ENCODE measurements at regions not wholly inside any gene's neighbourhood (a gene's known extent, or its start where the extent isn't known, plus 50 kb on each side); places are given as distances from the start of the nearest gene placed in this dataset.

DNA sequence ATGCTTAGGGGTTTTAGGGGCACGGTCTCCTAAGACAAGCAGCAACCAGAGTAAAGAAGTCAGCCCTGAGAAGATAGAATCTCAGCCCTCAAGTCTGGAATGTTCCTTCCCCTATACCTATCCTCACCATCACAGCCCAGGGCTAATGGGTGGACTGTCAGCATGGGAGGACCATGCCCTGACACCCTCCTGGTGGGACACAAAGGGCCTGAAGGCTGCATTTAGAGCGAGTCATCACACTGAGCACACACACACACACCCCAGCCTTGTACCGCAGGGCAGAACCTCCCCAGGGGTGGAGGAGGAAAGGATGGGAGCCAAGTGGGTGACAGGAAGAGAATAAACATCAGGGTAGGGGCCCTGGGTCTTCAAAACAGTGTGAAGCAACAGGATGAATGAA, 174.8 kb upstream of the SERP2 start:
- DNase-seq (no peak), ATAC-seq (peak in 3 of 8 donors; percentile 9 to 43 (median 15))
- TF ChIP-seq, protein P1, sequence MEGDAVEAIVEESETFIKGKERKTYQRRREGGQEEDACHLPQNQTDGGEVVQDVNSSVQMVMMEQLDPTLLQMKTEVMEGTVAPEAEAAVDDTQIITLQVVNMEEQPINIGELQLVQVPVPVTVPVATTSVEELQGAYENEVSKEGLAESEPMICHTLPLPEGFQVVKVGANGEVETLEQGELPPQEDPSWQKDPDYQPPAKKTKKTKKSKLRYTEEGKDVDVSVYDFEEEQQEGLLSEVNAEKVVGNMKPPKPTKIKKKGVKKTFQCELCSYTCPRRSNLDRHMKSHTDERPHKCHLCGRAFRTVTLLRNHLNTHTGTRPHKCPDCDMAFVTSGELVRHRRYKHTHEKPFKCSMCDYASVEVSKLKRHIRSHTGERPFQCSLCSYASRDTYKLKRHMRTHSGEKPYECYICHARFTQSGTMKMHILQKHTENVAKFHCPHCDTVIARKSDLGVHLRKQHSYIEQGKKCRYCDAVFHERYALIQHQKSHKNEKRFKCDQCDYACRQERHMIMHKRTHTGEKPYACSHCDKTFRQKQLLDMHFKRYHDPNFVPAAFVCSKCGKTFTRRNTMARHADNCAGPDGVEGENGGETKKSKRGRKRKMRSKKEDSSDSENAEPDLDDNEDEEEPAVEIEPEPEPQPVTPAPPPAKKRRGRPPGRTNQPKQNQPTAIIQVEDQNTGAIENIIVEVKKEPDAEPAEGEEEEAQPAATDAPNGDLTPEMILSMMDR (IDR thresholded peaks at IDR 0.05): no peak
- intact Hi-C loops (cut with DNase I): loop anchor here in 5 of 10 donors (2.0 to 10.0 kb wide), 5 partner anchors 33 to 236 kb away; no protein-coding TSS in a partner anchor
- no peak overlapping the region for H3K4me3 ChIP-seq
- no peaks in the 10 kb centered on the region for H3K27me3 ChIP-seq
- H3K36me3 ChIP-seq: no peaks in the 10 kb centered on the region
- H3K27ac ChIP-seq: no peak overlapping the region
- 73 to 77% methylated on average over 3 of the region's 3 CpGs for WGBS, 2 donors
- H3K4me1 ChIP-seq: peaks cover 0 to 25% (median 5%) of the 10 kb centered on the region in 9 donors
- no peaks in the 10 kb centered on the region for H3K9me3 ChIP-seq

DNA sequence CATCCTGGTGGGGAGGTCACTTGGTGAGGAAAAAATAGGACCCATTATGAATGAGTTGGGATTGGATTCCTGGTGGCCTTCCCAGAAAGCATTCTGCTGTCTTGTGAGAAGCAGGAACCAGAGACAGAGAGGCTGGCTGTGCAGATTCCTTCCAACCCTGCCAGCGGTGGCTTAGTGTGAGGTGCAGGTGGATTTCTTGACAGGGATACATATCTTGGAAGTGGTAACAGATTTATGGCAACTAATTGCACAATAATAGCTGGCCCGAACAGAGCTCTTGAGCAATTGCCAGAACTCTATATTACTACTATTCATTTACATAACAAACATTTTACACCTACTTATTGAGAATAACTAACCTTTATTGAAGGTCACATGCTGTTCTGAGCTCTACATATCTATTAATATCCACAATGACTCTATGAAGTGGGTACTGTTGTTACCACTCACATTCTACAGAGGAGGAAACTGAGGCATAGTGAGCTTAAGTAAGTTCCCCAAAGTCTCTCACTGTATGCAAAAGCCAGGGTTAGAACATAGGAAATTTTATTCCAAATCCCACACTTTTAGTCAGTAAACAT, 173.9 kb upstream of the SERP2 start:
- intact Hi-C loops (cut with DNase I): loop anchor here in 5 of 10 donors (2.0 to 10.0 kb wide), 5 partner anchors 33 to 235 kb away; no protein-coding TSS in a partner anchor
- Histone ChIP-seq H3K4me3 (no peak overlapping the region), H3K9me3 (peaks cover 0 to 4% (median 0%) of the 10 kb centered on the region in 11 donors), H3K4me1 (peaks cover 0 to 25% (median 5%) of the 10 kb centered on the region in 9 donors), H3K27ac (peak overlapping the region in 1 of 10 donors; percentile 49), H3K27me3 (no peaks in the 10 kb centered on the region), H3K36me3 (no peaks in the 10 kb centered on the region)
- ATAC-seq: peak in 4 of 8 donors; percentile 43 to 90 (median 68)
- TF ChIP-seq, protein P1 (IDR thresholded peaks at IDR 0.05): no peak
- WGBS, 2 donors: 49 to 59% methylated on average over 2 of the region's 2 CpGs
- DNase-seq: peak in 1 of 2 donors; percentile 44

DNA sequence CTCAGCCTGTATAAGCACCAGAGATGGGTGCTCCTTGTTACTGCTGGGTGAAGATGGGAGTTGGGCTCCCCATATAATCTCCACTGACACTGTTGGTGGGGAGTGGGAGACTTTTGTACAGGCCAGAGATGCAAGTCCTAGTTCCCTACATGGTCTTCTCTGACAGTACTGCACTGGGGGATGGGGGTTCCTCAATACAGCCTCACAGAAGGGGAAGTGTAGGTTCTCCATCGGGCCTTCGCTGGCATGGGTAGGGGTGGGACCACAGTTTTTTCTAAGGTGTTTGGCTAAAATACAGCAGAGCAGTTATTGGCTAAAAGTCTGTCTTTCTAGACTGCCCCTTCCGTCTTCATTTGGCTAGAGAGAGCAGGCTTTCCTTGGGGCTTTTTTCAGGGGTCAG, 167.2 kb upstream of the SERP2 start:
- Histone ChIP-seq H3K27ac (no peak overlapping the region), H3K4me3 (no peak overlapping the region), H3K9me3 (peaks cover 0 to 18% (median 6%) of the 10 kb centered on the region in 11 donors), H3K36me3 (no peaks in the 10 kb centered on the region), H3K4me1 (peaks cover 0 to 1% (median 0%) of the 10 kb centered on the region in 9 donors), H3K27me3 (no peaks in the 10 kb centered on the region)
- intact Hi-C loops (cut with DNase I): no loop called here
- ATAC-seq (no peak), DNase-seq (no peak)
- WGBS, 2 donors: 88 to 96% methylated on average over 3 of the region's 3 CpGs
- TF ChIP-seq, protein P1 (IDR thresholded peaks at IDR 0.05): no peak

DNA sequence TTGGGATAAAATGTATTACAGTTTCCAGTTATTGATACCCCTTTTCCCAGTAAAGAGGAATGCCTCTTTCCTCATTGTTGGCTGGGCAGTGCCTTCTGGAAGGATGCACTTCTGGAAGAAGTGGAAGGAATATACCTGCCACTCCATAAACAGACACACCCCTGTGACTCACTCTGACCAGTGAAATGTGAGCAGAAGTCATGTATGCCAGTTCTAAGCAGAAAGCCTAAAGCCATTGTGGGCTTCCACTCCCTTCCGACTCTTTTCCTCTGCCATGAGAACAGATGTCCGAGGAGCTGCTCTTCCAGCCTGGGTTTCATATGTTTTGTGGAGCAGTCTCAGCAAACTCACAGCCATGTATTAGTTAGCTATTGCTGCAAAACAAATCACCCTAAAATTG, 166.1 kb upstream of the SERP2 start:
- intact Hi-C loops (cut with DNase I): no loop called here

More for the DNA sequence above, 166.1 kb upstream of the SERP2 start:
- TF ChIP-seq, protein P1 (IDR thresholded peaks at IDR 0.05): no peak
- ATAC-seq (no peak), DNase-seq (no peak)
- H3K27ac ChIP-seq: no peak overlapping the region
- no peaks in the 10 kb centered on the region for H3K27me3 ChIP-seq
- peaks cover 0 to 18% (median 6%) of the 10 kb centered on the region in 11 donors for H3K9me3 ChIP-seq
- WGBS, 2 donors: 94 to 98% methylated on average over 2 of the region's 2 CpGs
- peaks cover 0 to 8% (median 0%) of the 10 kb centered on the region in 9 donors for H3K4me1 ChIP-seq
- no peaks in the 10 kb centered on the region for H3K36me3 ChIP-seq
- no peak overlapping the region for H3K4me3 ChIP-seq
